Nucleus accumbens (tissue), 56 donors: ENCODE measurements at regions not wholly inside any gene's neighbourhood (a gene's known extent, or its start where the extent isn't known, plus 50 kb on each side); places are given as distances from the start of the nearest gene placed in this dataset.
A peak's percentile ranks its signal among the peaks of the same experiment; 100 is the strongest.

Experiments used
- DNase-seq, 56 donors: peaks; one replicate each; lab custom pipeline; 2025; lab: John Stamatoyannopoulos, UW

DNA sequence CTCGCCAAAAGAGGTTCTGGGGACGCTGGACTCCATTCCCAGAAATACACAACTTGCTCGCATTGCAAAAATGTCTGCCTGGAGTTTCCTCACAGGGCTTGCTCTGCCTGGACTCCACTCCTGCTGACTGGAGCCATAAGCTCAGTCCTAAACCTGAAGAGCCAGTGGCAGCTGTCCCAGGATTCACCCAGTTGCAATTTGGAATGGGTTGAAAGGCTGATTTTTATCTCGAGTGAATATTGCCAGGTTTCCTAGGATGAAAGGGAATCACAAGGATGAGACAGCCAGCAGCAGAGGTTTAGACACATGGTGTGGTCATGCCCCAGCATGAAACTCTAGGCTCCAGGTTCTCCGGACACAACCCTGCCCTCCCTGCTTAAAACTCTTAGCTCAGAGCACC lies 223.3 kb downstream of the BMP7 start:
- DNase-seq = no peak

DNA sequence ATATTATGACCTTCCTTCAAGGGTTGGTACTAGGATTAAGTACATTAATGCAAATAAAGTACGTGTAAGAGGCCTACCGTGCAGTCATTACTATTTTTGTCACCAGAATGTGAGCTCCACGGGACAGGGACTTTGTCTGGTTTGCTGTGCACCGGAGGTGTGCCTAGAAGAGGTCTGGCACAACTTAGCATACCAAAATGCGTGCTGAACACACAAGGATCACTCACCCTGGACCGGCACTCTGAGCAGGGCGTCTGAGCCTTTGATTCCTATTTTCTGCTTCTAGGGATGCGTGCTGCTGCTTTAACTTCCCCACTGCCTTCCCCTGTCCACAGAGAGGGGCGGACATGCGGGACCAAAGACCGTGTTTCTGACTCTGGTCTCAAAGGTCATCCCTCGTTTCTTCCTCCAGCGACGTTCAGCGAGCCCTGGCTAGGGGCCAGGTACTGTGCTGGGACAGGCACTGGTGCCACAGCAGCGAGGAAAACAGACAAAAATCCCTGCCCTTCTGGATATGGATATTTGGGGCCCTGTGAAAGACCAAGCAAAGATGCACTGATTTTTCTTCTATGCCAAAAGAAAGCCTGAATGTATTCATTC lies 222.7 kb downstream of the BMP7 start:
- peak in 2 of 56 donors; percentile 5 to 23 for DNase-seq

DNA sequence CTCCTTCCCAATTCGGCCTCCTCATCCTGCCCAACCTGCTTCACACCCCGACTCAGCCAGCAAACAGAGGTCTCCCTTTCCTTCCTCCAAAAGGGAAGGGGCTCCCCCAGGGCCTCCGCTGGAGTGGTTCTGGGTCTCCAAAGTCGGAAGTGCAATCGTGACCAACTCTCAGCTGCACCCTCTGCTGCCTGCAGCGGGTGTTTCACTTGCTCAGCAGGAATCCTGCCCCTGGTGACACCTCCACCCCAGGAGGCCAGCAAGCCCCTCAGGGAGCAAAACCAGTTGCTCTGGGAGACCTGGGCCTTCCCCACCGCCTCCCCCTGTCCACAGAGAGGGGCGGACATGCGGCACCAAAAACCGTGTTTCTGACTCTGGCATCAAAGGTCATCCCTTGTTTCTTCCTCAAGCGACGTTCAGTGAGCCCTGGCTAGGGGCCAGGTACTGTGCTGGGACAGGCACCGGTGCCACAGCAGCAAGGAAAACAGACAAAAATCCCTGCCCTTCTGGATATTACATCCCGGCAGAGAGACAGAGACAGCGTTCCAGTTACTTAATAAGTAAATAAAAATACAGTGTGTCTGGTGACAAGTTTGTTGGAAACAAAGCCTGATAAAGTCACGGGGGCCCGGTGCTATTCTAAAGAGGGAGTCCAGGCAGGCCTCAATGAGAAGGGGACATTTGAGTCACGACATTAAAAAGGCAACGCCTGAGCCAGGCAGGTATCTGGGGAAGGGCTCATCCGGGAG lies 219.0 kb downstream of the BMP7 start:
- DNase-seq = peak in 1 of 56 donors; percentile 13

DNA sequence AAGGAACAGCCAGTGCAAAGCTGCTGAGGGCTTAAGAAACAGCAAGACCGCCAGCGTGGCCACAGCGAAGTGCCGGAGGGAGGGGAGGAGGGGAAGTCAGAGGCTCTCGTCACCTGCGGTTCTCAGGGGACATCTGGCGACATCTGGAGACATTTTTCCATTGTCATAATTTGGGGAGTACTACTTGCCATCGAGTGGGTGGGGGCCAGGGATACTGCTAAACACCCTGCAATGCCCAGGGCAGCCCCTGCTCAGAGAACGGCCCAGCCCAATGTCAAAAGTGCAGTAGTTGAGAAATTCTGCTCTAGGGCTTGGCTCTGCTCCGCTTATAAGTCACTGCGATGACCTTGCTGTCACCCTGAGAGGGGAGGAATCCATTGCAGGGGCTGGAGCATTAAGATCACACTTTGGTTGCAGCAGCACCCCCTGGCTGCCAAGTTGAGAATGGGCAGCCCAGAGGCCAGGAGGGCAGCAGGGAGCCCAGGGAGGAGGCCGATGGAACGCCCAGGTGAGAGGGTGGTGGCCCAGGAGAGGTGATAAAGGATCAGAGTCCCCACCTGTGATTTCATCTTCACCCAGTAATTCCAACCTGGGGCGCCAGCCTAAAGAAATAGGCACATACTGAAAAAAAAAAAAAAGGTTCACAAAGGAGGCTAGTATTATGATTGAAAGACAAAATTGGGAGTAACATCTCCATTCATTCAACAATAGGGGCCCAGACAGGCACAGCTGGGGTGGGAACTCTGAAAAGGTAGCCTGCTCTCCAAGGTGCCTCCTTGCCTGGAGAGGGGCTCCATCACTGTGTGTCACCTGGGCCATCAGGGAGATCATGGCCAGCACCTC lies 218.2 kb downstream of the BMP7 start:
- peak in 5 of 56 donors; percentile 5 to 36 (median 7) for DNase-seq

DNA sequence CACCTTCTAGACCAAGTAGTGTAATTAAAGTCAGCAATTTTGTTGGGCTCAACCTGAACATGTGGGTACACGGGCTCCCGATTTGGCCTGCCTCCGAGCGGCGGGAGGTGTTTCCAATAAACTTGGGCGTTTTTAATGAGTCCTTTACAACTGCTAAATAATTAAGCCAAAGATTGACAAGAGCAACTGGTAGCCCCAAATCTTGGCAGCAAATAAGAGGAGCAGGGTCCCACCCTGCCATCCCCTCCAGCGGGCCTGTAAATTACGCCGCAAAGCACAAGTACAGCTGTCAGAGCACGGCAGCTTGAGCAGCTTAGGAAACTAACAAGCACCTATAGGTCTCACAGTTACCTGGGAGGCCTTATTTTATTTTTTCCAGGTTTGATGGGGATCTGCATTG lies 217.1 kb downstream of the BMP7 start:
- DNase-seq = no peak

DNA sequence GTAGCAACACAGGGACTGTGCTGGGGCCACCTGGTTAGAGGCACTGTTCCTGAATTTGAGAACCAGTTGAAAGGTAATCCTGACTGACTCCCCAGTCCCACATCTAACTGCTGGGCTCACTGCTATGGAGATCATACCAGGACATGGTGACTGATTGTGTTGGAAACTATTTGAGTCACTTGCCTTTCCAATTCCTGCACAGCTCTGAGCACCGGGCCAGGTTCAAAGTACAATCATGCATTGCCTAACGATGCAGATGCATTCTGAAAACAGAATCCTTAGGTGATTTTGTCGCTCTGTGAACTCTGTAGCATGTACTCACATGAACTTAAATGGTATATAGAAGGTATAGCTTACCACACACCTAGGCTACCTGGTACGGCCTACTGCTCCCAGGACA lies 215.3 kb downstream of the BMP7 start:
- no peak for DNase-seq

DNA sequence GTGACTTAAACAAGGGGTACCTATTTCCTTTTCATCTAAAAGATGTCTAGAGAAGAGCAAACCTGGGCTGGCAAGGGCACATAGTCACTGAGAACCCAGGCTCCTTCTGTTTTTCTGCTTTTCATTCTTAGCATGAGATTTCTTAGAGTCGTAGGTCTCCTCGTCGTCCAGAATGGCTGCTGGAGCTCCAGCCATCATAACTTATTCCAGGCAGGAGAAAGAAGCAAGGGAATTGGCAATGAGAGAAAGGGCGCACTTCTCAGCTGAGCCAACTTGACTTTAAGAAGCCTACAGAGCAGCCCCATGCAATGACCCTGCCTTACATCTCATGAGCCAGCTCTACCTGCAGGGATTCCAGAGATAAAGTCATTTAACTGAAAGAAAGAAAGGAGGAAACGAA lies 213.4 kb downstream of the BMP7 start:
- DNase-seq = no peak

DNA sequence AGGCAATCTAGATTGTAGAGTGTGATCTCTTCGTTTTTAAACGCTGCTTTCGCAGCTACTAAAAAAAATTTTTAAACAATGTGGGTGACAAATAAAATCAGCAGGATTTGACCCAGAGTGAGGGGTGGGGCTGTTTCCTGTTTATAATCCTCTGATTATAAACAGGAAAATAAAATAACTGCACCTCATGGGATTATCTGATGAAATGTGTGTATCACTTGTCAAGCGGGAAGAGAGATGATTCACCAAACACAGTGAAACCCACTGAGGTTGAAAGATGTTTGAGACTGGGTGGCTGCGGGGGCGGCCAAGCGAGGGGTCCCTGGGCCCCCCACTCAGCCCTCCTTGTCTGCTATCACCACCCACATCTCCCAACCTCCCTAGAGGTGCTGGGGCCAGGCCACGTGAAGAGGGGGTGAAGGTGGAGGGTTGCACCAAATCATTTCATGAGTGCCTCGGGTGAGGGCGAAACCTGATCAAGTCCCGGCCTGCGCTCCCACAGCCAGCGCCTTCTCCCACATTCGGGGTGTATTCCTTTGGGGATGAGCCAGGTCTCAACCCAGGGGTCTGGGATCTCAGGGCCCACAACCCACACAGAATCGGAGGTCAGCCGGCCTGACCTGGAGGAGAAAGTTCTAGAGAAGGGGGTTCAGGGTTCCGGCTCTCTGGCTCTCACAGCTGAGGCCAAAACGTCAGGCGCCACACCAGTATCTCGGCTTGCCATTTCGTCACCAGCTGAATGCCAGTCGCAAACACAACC lies 212.5 kb downstream of the BMP7 start:
- DNase-seq = no peak

DNA sequence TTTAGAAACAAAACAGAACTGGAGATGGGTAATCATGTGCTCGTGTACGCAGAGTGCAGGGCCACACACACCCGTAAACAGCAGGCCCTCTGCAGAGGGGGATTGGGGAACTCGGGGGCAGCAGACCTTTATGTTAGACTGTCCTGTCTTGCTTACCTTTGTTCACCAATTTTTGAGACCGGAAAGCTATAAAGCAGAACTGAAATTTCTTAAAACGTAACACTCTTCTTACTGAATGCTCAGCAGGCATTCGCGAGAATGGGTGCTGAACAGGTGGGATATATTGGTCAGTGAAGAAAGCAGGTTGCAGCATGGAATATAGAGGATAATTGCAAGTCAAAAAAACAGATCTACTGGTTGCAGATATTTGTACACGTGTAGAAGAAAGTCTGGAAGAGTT lies 211.1 kb downstream of the BMP7 start:
- no peak for DNase-seq

DNA sequence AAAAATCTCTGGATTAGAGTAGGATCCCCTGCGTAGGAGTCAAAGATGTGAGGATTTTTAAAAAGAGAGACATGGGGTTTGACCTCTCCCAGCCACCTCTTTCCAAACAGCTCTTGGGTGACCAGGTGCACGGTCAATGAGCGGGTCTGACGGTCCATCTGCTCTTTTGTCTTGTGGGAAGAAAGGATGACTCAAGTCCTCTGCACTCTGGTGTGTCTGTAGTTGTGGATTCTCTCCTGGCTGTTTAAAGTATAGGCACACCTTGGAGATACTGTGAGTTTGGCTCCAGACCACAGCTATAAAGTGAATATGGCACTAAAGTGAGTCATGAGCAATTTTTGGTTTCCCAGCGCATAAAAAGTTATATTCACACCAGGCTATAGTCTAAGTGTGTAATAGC lies 209.8 kb downstream of the BMP7 start:
- no peak for DNase-seq

DNA sequence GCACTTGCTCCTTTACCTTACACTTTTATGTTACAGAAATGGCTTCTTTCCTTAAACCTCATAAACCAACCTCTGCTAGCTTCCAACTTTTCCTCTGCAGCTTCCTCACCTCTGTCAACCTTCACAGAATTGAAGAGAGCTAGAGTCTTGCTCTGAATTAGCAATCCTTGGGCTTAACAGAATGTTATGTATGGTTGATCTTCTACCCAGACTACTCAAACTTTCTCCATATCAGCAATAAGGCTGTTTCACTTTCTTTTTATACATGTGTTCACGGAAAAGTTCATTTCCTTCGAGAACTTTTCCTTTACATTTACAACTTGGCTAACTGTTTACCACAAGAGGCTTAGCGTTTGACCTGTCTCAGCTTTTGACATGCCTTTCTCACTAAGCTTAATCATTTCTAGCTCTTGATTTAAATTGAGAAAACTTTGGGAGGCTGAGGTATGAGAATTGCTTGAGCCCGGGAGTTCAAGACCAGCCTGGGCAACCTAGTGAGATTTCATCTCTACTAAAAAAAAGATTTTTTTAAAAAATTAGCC lies 207.3 kb downstream of the BMP7 start:
- no peak for DNase-seq

DNA sequence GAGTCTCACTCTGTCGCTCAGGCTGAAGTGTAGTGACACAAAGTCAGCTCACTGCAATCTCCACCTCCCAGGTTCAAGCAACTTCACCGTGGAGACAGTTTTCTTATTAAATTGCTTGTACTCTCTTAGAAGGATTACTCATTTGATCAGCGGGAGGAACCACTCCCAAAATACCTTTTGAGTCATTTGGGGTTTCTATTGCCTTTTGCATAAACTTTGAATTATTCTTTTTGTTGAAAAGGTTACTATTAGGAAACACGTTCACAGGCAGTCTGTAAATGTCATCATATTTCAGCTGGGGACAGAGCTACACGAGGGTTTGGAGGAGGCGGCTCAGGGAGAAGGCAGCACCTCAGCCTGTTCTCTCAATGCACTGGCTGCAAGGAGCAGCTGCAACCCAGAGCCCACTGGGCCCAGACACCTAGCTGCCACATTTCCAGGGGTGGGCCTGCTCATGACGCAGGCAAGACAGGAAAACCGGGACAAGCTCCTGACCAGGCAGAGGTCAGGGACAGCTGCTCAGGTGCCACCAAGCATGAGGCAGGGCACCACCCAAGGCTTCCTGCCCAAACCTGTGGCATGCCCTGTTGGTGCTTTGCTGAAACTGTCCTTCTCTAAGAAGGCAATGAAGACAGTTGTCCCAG lies 205.9 kb downstream of the BMP7 start:
- DNase-seq = peak in 3 of 56 donors; percentile 17 to 22 (median 19)

DNA sequence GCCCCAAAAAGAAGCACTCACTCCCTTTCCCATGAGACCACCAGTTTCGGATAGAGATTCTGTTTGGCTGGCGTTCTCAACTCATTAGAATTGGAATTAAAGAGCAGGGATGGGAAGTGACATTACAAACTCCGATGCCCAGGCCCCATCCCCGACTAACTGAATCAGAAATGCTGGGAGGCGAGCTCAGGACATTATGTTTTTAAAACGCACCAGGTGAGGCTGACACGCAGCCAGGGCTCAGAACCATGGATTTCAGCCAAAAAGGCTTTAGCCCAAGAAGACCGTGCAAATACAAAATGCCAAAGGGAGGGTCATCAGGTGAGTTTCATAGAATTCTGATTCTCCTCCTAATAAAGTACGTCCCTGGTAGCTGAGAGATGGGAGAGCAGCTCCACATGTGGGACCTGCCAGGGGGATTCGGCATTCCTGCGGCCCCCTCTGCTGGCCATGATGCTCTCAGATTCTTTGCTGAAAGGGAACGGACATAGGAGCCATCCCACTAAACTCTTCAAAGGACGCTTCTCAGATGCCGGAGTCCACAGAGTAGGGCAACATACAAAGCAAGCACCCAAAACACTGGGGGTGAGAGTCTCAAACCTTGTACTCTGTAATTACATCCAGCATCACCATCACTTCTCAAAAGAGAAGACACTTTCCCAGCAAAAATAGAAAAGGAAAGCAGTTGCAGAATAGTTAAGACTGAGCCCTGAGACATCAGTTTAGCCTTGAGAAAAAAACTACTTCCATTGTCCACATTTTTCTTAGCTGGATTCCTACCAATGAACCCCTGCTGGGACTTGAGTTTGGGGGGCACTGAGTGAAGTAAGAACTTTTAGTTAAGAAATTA lies 205.2 kb downstream of the BMP7 start:
- peak in 19 of 56 donors; percentile 2 to 57 (median 18) for DNase-seq

DNA sequence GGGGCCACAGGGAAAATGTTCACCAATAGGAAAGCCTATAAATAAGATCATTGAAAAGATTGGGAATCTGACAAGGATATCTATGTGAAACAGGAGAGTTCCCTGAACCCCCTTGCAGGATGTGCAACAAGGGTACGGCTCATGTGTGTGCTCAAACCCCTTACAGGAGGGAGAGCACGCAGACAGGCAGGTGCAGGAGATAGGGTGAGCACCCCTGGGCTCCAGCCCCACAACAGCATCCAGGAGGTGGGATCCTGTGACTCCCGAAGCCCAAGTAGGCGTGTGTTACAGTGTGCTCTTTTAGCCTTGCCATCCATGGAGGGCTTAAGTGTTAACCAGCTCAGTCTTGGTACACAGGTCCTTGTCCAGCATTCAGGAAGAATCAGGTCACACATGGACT lies 204.2 kb downstream of the BMP7 start:
- DNase-seq = no peak

DNA sequence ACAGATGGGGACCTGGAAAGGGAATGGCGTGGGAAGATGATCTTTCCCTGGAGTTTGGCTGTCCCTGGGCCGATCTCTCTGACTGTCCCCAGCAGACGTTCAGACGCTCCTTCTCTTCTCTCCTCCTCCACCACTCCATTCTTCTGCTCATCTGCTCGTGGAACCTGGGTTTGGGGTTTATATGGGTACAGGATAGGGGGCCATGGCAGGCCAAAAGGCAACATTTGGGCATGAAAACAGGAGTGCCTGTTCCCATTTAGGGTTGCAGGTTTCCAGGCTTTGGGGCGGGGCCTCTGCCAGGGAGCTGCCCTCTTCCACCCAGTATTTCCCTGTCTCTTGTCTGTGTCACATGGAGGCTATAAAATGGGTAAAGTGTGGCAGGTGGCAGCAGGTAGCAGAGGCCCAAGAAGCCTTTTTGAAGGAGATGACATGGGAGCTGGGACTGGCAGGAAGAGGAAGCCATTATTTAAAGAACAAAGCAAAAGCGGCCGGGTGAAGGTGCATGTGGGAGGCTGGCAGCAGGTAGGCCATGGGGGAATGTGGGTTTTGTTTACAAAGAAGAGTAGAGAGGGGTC lies 203.7 kb downstream of the BMP7 start:
- DNase-seq = no peak

DNA sequence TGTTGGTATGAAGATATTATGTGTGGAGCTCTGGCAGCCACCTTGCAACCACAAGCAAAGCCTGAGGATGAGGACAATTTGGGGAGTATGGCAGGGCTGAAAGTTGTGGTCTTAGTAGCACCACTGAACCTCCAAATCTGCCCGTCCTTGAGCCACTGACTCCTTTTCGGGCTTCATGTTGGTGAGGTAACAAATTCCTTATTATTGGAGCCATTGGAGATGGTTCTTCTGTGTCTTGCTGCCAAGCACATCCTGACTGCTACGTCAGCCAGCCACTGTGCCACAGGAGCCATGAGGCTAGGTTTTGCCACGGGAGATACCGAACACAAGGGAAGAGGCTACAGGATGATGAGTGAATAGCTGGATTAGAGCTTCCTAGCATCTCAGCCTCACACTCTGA lies 201.6 kb downstream of the BMP7 start:
- no peak for DNase-seq

DNA sequence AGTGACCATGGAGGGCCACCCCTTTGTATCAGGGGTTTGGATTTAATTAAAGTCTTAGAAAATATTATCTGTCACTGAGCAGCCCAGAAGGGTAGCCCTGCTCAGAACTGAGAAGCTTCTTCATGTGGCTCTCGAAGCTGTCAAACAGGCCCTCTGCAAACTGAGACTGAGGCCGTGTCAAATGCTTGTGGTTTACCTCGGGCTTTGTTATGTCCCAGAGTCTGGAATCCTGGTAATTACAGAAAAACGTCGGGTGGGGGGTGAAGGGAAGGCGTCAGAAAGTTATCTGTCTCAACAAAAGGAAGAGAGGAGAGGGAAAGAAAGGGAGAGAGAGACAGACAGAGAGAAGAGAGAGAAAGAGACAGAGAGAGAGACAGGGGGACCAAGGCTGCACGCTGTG lies 200.8 kb downstream of the BMP7 start:
- DNase-seq = no peak

DNA sequence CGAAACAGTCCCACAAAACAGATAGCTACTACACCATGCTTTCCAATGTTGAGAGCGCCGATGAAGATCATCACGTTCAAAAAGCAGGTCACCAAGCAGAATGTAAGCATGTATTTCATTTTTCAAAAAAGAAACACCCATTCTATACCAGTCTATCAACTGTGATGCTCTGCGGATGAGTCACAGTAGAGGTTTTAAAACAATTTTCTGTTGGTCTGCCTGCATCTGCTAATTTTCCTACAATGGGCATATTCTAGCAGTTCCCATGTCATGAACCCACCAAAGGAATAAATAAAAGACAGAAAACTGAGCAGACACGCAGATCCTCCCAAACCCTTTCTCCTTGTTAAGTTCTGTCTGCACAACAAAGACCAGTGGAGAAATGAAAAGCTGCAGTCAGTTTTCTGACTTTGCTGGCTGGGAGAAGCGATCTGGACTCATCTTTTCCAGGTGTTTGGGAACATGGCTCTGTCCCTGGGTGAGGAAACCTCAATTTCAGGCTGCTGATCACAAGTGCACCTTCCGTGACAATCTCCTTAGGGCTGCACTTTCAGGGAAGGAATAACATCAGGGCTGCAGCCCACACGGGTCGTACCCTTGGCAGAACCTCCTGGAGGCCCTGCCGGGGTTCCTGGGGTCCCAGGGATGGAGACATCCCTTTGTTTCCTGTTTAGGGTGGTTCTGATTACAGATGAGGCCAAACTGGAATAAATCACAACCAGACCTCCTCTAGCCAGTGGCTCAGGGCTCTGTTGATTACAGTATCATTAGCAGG lies 200.1 kb downstream of the BMP7 start:
- no peak for DNase-seq
